ENCODE measurements at regions not wholly inside any gene's neighbourhood (a gene's known extent, or its start where the extent isn't known, plus 50 kb on each side); places are given as distances from the start of the nearest gene placed in this dataset.

- no peaks in the 10 kb centered on the region for H3K4me1 ChIP-seq (ENCODE audit: control insufficient read depth in 1 of 2, insufficient read depth in 1 of 2, low read depth in 1 of 2, low read length in 1 of 2)
- no peak overlapping the region for H3K27ac ChIP-seq
- no peaks in the 10 kb centered on the region for H3K27me3 ChIP-seq
- H3K36me3 ChIP-seq = no peaks in the 10 kb centered on the region
- H3K9me3 ChIP-seq = no peaks in the 10 kb centered on the region
- H3K4me3 ChIP-seq (ENCODE audit: low read depth in 1 of 2, low read length in 1 of 2) = no peak overlapping the region
- no peak for TF ChIP-seq CTCF (IDR thresholded peaks at IDR 0.05)
Measured at GRCh38 chr1:189659731-189660130, 817.9 kb downstream of the BRINP3 start.

GRCh38 chr1:189662190-189662589 is 815.5 kb downstream of the BRINP3 start:
- no peak overlapping the region for H3K27ac ChIP-seq
- no peaks in the 10 kb centered on the region for H3K9me3 ChIP-seq
- H3K36me3 ChIP-seq = no peaks in the 10 kb centered on the region
- no peaks in the 10 kb centered on the region for H3K4me1 ChIP-seq (ENCODE audit: control insufficient read depth in 1 of 2, insufficient read depth in 1 of 2, low read depth in 1 of 2, low read length in 1 of 2)
- H3K27me3 ChIP-seq = no peaks in the 10 kb centered on the region
- TF ChIP-seq CTCF (IDR thresholded peaks at IDR 0.05) = no peak
- H3K4me3 ChIP-seq (ENCODE audit: low read depth in 1 of 2, low read length in 1 of 2) = no peak overlapping the region

- no peak overlapping the region for H3K27ac ChIP-seq
- H3K9me3 ChIP-seq = no peaks in the 10 kb centered on the region
- H3K36me3 ChIP-seq = no peaks in the 10 kb centered on the region
- TF ChIP-seq CTCF (IDR thresholded peaks at IDR 0.05) = no peak
- no peaks in the 10 kb centered on the region for H3K27me3 ChIP-seq
- H3K4me1 ChIP-seq (ENCODE audit: control insufficient read depth in 1 of 2, insufficient read depth in 1 of 2, low read depth in 1 of 2, low read length in 1 of 2) = no peaks in the 10 kb centered on the region
- H3K4me3 ChIP-seq (ENCODE audit: low read depth in 1 of 2, low read length in 1 of 2) = no peak overlapping the region
Measured at GRCh38 chr1:189669846-189670245, 807.8 kb downstream of the BRINP3 start.

GRCh38 chr1:189673217-189673616 is 804.4 kb downstream of the BRINP3 start:
- no peaks in the 10 kb centered on the region for H3K27me3 ChIP-seq
- no peak overlapping the region for H3K4me3 ChIP-seq (ENCODE audit: low read depth in 1 of 2, low read length in 1 of 2)
- TF ChIP-seq CTCF (IDR thresholded peaks at IDR 0.05) = no peak
- no peaks in the 10 kb centered on the region for H3K9me3 ChIP-seq
- no peaks in the 10 kb centered on the region for H3K36me3 ChIP-seq
- H3K4me1 ChIP-seq (ENCODE audit: control insufficient read depth in 1 of 2, insufficient read depth in 1 of 2, low read depth in 1 of 2, low read length in 1 of 2) = no peaks in the 10 kb centered on the region
- no peak overlapping the region for H3K27ac ChIP-seq

GRCh38 chr1:189675712-189676244 is 801.9 kb downstream of the BRINP3 start:
- Histone ChIP-seq H3K27ac (no peak overlapping the region), H3K36me3 (no peaks in the 10 kb centered on the region), H3K9me3 (no peaks in the 10 kb centered on the region), H3K4me1 (ENCODE audit: control insufficient read depth in 1 of 2, insufficient read depth in 1 of 2, low read depth in 1 of 2, low read length in 1 of 2) (no peaks in the 10 kb centered on the region), H3K4me3 (ENCODE audit: low read depth in 1 of 2, low read length in 1 of 2) (no peak overlapping the region), H3K27me3 (no peaks in the 10 kb centered on the region)
- TF ChIP-seq CTCF (IDR thresholded peaks at IDR 0.05) = no peak

- Histone ChIP-seq H3K27me3 (no peaks in the 10 kb centered on the region), H3K36me3 (no peaks in the 10 kb centered on the region), H3K27ac (no peak overlapping the region), H3K4me1 (ENCODE audit: control insufficient read depth in 1 of 2, insufficient read depth in 1 of 2, low read depth in 1 of 2, low read length in 1 of 2) (no peaks in the 10 kb centered on the region), H3K4me3 (ENCODE audit: low read depth in 1 of 2, low read length in 1 of 2) (no peak overlapping the region), H3K9me3 (no peaks in the 10 kb centered on the region)
- no peak for TF ChIP-seq CTCF (IDR thresholded peaks at IDR 0.05)
Measured at GRCh38 chr1:189678779-189679178, 798.9 kb downstream of the BRINP3 start.

Measured in neutrophil (primary cell).